Brain microvascular endothelial cell (primary cell): ENCODE measurements at regions not wholly inside any gene's neighbourhood (a gene's known extent, or its start where the extent isn't known, plus 50 kb on each side); places are given as distances from the start of the nearest gene placed in this dataset.
A peak's percentile ranks its signal among the peaks of the same experiment; 100 is the strongest.

Experiments used
- DNase-seq: peaks from one replicate; pipeline ENCODE4 v3.0.0-alpha.2; 2020
- H3K27ac ChIP-seq: fragments of 250-450 bp; sonication (Bioruptor Pico); 2 replicates; pipeline ENCODE4 v1.5.1; 2020; ENCODE audit warnings: mild to moderate bottlenecking, moderate library complexity
- H3K27me3 ChIP-seq: fragments of 250-450 bp; sonication (Bioruptor Pico); replicated peaks from 2 replicates; pipeline ENCODE4 v1.5.1; 2020; ENCODE audit warnings: mild to moderate bottlenecking
- H3K36me3 ChIP-seq: fragments of 250-450 bp; sonication (Bioruptor Pico); replicated peaks from 2 replicates; pipeline ENCODE4 v1.5.1; 2020; ENCODE audit warnings: mild to moderate bottlenecking
- H3K4me3 ChIP-seq: 2 replicates; pipeline ENCODE4 v1.5.1; 2011; ENCODE audit warnings: low read depth, mild to moderate bottlenecking, control low read depth, low read length, moderate library complexity
- in situ Hi-C: cut with HindIII; loops from 2 replicates; pipeline ENCODE4 v1.10.0; 2017; ENCODE audit warnings: low sequenced_read_pairs, low pct_ligation_motif_present
- TF ChIP-seq, protein P1 (sequence below): IDR thresholded peaks from 2 replicates; pipeline ENCODE4 v1.5.1; 2011; ENCODE audit warnings: low read depth, mild to moderate bottlenecking, moderate library complexity, low read length, control low read depth, inconsistent platforms; ENCODE audit errors: missing control alignments

- peak; percentile 62 for DNase-seq
- TF ChIP-seq, protein P1, sequence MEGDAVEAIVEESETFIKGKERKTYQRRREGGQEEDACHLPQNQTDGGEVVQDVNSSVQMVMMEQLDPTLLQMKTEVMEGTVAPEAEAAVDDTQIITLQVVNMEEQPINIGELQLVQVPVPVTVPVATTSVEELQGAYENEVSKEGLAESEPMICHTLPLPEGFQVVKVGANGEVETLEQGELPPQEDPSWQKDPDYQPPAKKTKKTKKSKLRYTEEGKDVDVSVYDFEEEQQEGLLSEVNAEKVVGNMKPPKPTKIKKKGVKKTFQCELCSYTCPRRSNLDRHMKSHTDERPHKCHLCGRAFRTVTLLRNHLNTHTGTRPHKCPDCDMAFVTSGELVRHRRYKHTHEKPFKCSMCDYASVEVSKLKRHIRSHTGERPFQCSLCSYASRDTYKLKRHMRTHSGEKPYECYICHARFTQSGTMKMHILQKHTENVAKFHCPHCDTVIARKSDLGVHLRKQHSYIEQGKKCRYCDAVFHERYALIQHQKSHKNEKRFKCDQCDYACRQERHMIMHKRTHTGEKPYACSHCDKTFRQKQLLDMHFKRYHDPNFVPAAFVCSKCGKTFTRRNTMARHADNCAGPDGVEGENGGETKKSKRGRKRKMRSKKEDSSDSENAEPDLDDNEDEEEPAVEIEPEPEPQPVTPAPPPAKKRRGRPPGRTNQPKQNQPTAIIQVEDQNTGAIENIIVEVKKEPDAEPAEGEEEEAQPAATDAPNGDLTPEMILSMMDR = no peak
Observed at GRCh38 chr11:33633251-33634003, 67.2 kb downstream of the C11orf91 start.

GRCh38 chr11:33631749-33632091 is 68.9 kb downstream of the C11orf91 start:
- no peak for DNase-seq
- Histone ChIP-seq H3K36me3 (no peaks in the 10 kb centered on the region), H3K27me3 (no peaks in the 10 kb centered on the region), H3K4me3 (no peak overlapping the region), H3K27ac (no peak overlapping the region)
- in situ Hi-C loops = no loop called here
- TF ChIP-seq, protein P1 = no peak

More at GRCh38 chr11:33633251-33634003, 67.2 kb downstream of the C11orf91 start:
- Histone ChIP-seq H3K4me3 (no peak overlapping the region), H3K27me3 (no peaks in the 10 kb centered on the region), H3K36me3 (no peaks in the 10 kb centered on the region), H3K27ac (peak overlapping the region; percentile 8)
- in situ Hi-C loops = no loop called here

DNA sequence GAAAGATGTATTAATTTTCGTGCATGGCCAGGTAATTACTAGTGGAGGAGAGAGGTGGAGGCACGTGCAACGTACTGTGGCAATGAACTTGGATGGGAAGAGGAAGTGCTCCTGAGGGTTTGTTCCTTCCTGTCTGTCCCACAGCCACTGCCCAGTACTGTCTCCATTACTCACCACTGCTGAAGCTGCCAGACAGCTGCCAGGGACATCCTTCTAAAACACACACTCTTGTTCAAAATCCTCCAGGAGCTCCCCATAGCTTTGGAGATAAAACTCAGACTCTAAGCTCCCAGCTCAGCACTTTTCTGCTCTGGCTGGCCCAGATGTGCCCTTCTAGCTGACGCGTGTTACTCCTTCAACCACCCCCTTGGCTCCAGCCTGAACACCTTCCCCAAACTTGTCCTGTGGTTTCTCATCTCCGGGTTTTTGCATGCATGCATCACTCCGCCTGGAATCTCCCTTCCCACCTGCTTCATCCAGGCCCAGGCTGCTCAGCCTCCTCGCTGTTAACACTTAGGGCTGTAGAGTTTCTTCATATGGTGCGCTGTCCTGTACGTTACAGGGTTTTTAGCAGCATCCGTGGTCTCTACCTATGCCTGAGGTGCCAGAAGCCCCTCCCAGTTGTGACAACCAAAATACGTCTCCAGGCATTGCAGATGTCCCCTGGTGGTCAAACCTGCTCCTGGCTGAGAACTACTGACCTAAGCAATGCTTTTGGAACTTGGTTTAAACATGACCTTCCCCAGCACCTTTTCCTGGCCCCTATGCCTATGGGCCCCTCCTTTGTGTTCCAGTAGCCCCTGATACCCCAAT is 69.5 kb downstream of the C11orf91 start:
- Histone ChIP-seq H3K27me3 (no peaks in the 10 kb centered on the region), H3K27ac (no peak overlapping the region), H3K4me3 (no peak overlapping the region), H3K36me3 (no peaks in the 10 kb centered on the region)
- no peak for DNase-seq
- in situ Hi-C loops = no loop called here
- TF ChIP-seq, protein P1 = peak; percentile 26

DNA sequence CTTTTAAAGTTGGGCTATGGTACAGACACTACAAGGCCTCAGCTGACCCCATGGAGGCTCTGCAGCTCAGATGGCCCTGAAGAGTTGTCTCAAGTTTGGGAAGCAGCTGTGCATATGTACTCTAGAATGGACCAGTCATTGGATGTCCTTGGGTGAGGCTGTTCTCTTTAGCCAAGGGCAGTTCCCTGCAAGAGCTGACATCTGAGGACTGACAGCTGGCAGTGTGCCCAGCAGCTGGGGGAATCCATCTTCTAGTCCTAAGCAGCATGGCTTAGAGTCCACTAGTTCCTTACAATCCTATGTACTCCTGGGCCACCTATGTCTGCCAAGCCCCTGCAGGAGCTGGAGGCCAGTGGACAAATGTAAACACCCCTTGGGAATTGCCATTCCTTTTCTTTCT is 76.5 kb downstream of the C11orf91 start:
- in situ Hi-C loops = no loop called here
- DNase-seq = no peak
- no peak overlapping the region for H3K27ac ChIP-seq
- H3K27me3 ChIP-seq = no peaks in the 10 kb centered on the region
- H3K36me3 ChIP-seq = no peaks in the 10 kb centered on the region
- H3K4me3 ChIP-seq = no peak overlapping the region
- TF ChIP-seq, protein P1 = no peak

GRCh38 chr11:33622806-33623205 is 77.8 kb downstream of the C11orf91 start:
- Histone ChIP-seq H3K27ac (no peak overlapping the region), H3K36me3 (no peaks in the 10 kb centered on the region), H3K27me3 (no peaks in the 10 kb centered on the region), H3K4me3 (no peak overlapping the region)
- DNase-seq = no peak
- in situ Hi-C loops = no loop called here
- TF ChIP-seq, protein P1 = no peak
